Panc1 (cell line): ENCODE measurements at regions not wholly inside any gene's neighbourhood (a gene's known extent, or its start where the extent isn't known, plus 50 kb on each side); places are given as distances from the start of the nearest gene placed in this dataset.

ENCODE experiments used
- CTCF ChIP-seq: fragments of 450-650 bp; IDR thresholded peaks from 2 replicates; pipeline ENCODE4 v1.5.1; 2017; ENCODE audit warnings: mild to moderate bottlenecking
- TCF7L2 ChIP-seq: IDR thresholded peaks from 2 replicates; pipeline ENCODE4 v1.6.1; 2011; ENCODE audit warnings: mild to moderate bottlenecking, low read depth, low read length, inconsistent platforms
- TF ChIP-seq, protein P1 (sequence below), 2 experiments: IDR thresholded peaks; 2 replicates each; pipeline ENCODE4 v1.6.1; 2011 to 2012; ENCODE audit warnings: low read depth in 2 of 2, control low read depth in 1 of 2, low read length in 1 of 2, mild to moderate bottlenecking in 1 of 2, moderate library complexity in 1 of 2; ENCODE audit not compliant: insufficient read depth in 1 of 2

DNA sequence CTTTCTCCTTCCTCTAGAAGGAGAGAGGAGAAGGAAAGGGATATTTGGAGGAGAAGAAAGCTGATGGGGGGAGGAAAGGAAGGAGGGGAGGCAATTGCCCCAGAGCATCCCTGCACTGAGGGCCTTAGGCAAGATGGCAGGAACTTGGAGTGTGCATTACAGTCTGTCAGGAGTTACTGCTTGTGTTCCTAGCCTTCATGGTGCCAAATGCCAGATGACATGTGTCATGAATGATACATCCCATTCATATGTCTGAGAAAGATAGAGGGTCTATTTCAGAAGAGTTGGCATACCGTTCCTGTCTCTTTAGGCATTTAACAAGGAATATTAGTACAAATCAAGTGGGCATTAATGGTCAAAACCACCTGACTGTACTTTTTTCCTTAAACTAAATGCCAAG lies 232.1 kb upstream of the NT5C1B start:
- TF ChIP-seq TCF7L2, result no peak
- TF ChIP-seq CTCF, result no peak
- TF ChIP-seq, protein P1, sequence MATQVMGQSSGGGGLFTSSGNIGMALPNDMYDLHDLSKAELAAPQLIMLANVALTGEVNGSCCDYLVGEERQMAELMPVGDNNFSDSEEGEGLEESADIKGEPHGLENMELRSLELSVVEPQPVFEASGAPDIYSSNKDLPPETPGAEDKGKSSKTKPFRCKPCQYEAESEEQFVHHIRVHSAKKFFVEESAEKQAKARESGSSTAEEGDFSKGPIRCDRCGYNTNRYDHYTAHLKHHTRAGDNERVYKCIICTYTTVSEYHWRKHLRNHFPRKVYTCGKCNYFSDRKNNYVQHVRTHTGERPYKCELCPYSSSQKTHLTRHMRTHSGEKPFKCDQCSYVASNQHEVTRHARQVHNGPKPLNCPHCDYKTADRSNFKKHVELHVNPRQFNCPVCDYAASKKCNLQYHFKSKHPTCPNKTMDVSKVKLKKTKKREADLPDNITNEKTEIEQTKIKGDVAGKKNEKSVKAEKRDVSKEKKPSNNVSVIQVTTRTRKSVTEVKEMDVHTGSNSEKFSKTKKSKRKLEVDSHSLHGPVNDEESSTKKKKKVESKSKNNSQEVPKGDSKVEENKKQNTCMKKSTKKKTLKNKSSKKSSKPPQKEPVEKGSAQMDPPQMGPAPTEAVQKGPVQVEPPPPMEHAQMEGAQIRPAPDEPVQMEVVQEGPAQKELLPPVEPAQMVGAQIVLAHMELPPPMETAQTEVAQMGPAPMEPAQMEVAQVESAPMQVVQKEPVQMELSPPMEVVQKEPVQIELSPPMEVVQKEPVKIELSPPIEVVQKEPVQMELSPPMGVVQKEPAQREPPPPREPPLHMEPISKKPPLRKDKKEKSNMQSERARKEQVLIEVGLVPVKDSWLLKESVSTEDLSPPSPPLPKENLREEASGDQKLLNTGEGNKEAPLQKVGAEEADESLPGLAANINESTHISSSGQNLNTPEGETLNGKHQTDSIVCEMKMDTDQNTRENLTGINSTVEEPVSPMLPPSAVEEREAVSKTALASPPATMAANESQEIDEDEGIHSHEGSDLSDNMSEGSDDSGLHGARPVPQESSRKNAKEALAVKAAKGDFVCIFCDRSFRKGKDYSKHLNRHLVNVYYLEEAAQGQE (IDR thresholded peaks at IDR 0.05; ENCODE audit: insufficient read depth in 1 of 2, low read depth in 2 of 2, low read length in 1 of 2), result no peak
